LNCaP clone FGC (cell line): ENCODE measurements at regions not wholly inside any gene's neighbourhood (a gene's known extent, or its start where the extent isn't known, plus 50 kb on each side); places are given as distances from the start of the nearest gene placed in this dataset.

Experiments used
- DNase-seq: peaks from one replicate; pipeline ENCODE4 v3.0.0-alpha.2; 2011; ENCODE audit warnings: low read depth
- H3K4me3 ChIP-seq: 2 replicates; pipeline ENCODE4 v1.5.1; 2011; ENCODE audit warnings: mild to moderate bottlenecking, low read depth, low read length, control low read depth
- CTCF ChIP-seq: IDR thresholded peaks from 2 replicates; pipeline ENCODE4 v1.5.1; 2012; ENCODE audit warnings: mild to moderate bottlenecking; ENCODE audit not compliant: control insufficient read depth, insufficient read depth; ENCODE audit errors: extremely low read depth

- no peak for DNase-seq
- TF ChIP-seq CTCF = no peak
- H3K4me3 ChIP-seq = no peak overlapping the region
These were observed 415.6 kb upstream of the TNC start for GRCh38 chr9:115533511-115533910.

- no peak overlapping the region for H3K4me3 ChIP-seq
- peak; percentile 8 for DNase-seq
- TF ChIP-seq CTCF = no peak
These were observed 422.1 kb upstream of the TNC start for GRCh38 chr9:115540091-115540490.

- no peak overlapping the region for H3K4me3 ChIP-seq
- no peak for TF ChIP-seq CTCF
- DNase-seq = no peak
These were observed 425.6 kb upstream of the TNC start for GRCh38 chr9:115543511-115543910.

GRCh38 chr9:115548609-115549260 is 430.8 kb upstream of the TNC start:
- DNase-seq = no peak
- H3K4me3 ChIP-seq = no peak overlapping the region
- no peak for TF ChIP-seq CTCF

GRCh38 chr9:115551396-115551795 is 433.4 kb upstream of the TNC start:
- TF ChIP-seq CTCF = no peak
- no peak for DNase-seq
- H3K4me3 ChIP-seq = no peak overlapping the region

GRCh38 chr9:115553060-115553773 is 435.3 kb upstream of the TNC start:
- no peak overlapping the region for H3K4me3 ChIP-seq
- TF ChIP-seq CTCF = no peak
- no peak for DNase-seq
